IMR-90 (cell line): ENCODE measurements at regions not wholly inside any gene's neighbourhood (a gene's known extent, or its start where the extent isn't known, plus 50 kb on each side); places are given as distances from the start of the nearest gene placed in this dataset.

Experiments
- ATAC-seq: fragments of 200-7000 bp; cut with Tn5 transposase; 2 replicates; pipeline ENCODE4 v1.9.1; 2020; ENCODE audit warnings: low read depth, mild to moderate bottlenecking, moderate library complexity
- BruUV-seq: library from RNA; stranded (reverse); fragments of 400-500 nt; replicated peaks from 2 replicates; lab custom pipeline; 2021; lab: Mats Ljungman, UMichigan
- CTCF ChIA-PET: fragments of 300-600 bp; formaldehyde crosslinking; extraction: SDS; loops from one replicate; lab custom pipeline; 2021; ENCODE audit warnings: antibody characterized with exemption; lab: Yijun Ruan, JAX
- POLR2A ChIA-PET: fragments of 300-600 bp; sonication (Branson Sonifier 250); formaldehyde crosslinking; loops from one replicate; lab custom pipeline; 2022; ENCODE audit warnings: antibody characterized with exemption; ENCODE audit not compliant: unreplicated experiment; lab: Charles Lee
- DNase-seq: peaks from one replicate; pipeline ENCODE4 v3.0.0; 2013
- H2AFZ ChIP-seq: replicated peaks from 2 replicates; pipeline ENCODE3; 2013; ENCODE audit warnings: low read length, mild to moderate bottlenecking; ENCODE audit not compliant: poor library complexity
- H2AK5ac ChIP-seq: 2 replicates; pipeline ENCODE4 v1.6.1; 2013; ENCODE audit warnings: low read depth, low read length, inconsistent platforms
- H2AK9ac ChIP-seq: replicated peaks from 2 replicates; pipeline ENCODE3; 2013; ENCODE audit warnings: mild to moderate bottlenecking, low read depth, low read length, moderate library complexity; ENCODE audit not compliant: poor library complexity
- H2BK120ac ChIP-seq: 2 replicates; pipeline ENCODE4 v1.6.1; 2013; ENCODE audit warnings: low read depth, low read length, inconsistent platforms
- H2BK15ac ChIP-seq: 3 replicates; pipeline ENCODE4 v1.6.1; 2013; ENCODE audit warnings: low read depth, low read length, inconsistent platforms
- H2BK20ac ChIP-seq: 2 replicates; pipeline ENCODE4 v1.6.1; 2013; ENCODE audit warnings: low read depth, mild to moderate bottlenecking, inconsistent platforms, low read length, moderate library complexity
- H2BK5ac ChIP-seq: 2 replicates; pipeline ENCODE4 v1.6.1; 2013; ENCODE audit warnings: mild to moderate bottlenecking, low read depth, low read length, inconsistent platforms; ENCODE audit not compliant: poor library complexity, severe bottlenecking
- H3K14ac ChIP-seq: replicated peaks from 2 replicates; pipeline ENCODE4 v1.6.1; 2013; ENCODE audit warnings: low read depth, low read length, inconsistent platforms
- H3K18ac ChIP-seq: 2 replicates; pipeline ENCODE4 v1.6.1; 2013; ENCODE audit warnings: low read depth, low read length, control low read depth
- H3K23ac ChIP-seq: 2 replicates; pipeline ENCODE4 v1.6.1; 2013; ENCODE audit warnings: low read depth, low read length, inconsistent platforms
- H3K27ac ChIP-seq: 2 replicates; pipeline ENCODE4 v1.5.1; 2013; ENCODE audit warnings: mild to moderate bottlenecking, control low read depth, low read length; ENCODE audit not compliant: insufficient read depth
- H3K27me3 ChIP-seq: 2 replicates; pipeline ENCODE4 v1.6.1; 2013; ENCODE audit warnings: low read length; ENCODE audit not compliant: control insufficient read depth, insufficient read depth
- H3K36me3 ChIP-seq: 2 replicates; pipeline ENCODE4 v1.6.1; 2013; ENCODE audit warnings: low read length, mixed read lengths; ENCODE audit not compliant: control insufficient read depth, insufficient read depth
- H3K4ac ChIP-seq: 2 replicates; pipeline ENCODE4 v1.6.1; 2013; ENCODE audit warnings: low read depth, low read length, inconsistent platforms
- H3K4me1 ChIP-seq: 2 replicates; pipeline ENCODE4 v1.6.1; 2013; ENCODE audit warnings: low read length, mixed read lengths; ENCODE audit not compliant: control insufficient read depth, insufficient read depth
- H3K4me2 ChIP-seq: 2 replicates; pipeline ENCODE4 v1.6.1; 2013; ENCODE audit warnings: low read depth, mild to moderate bottlenecking, control low read depth, low read length, moderate library complexity
- H3K4me3 ChIP-seq: 2 replicates; pipeline ENCODE4 v1.5.1; 2013; ENCODE audit warnings: low read depth, mild to moderate bottlenecking, control low read depth, low read length, moderate library complexity; ENCODE audit not compliant: insufficient read depth
- H3K56ac ChIP-seq: 2 replicates; pipeline ENCODE4 v1.6.1; 2013; ENCODE audit warnings: low read length, inconsistent platforms; ENCODE audit not compliant: insufficient read depth; ENCODE audit errors: extremely low read depth
- H3K79me1 ChIP-seq, 2 experiments: 2 replicates each; pipeline ENCODE4 v1.6.1; 2013; ENCODE audit warnings: low read length in 2 of 2, inconsistent platforms in 1 of 2, low read depth in 1 of 2
- H3K9ac ChIP-seq: 2 replicates; pipeline ENCODE4 v1.6.1; 2013; ENCODE audit warnings: low read depth, low read length, control low read depth
- H3K9me1 ChIP-seq: 2 replicates; pipeline ENCODE4 v1.6.1; 2013; ENCODE audit warnings: low read length, inconsistent platforms; ENCODE audit not compliant: insufficient read depth
- H3K9me3 ChIP-seq: 2 replicates; pipeline ENCODE4 v1.6.1; 2013; ENCODE audit warnings: low read length; ENCODE audit not compliant: control insufficient read depth, insufficient read depth
- H4K20me1 ChIP-seq: 2 replicates; pipeline ENCODE4 v1.6.1; 2013; ENCODE audit warnings: low read length, inconsistent platforms; ENCODE audit not compliant: insufficient read depth
- H4K5ac ChIP-seq: 2 replicates; pipeline ENCODE4 v1.6.1; 2013; ENCODE audit warnings: mild to moderate bottlenecking, low read depth, low read length, control low read depth
- H4K8ac ChIP-seq, 2 experiments: 2 replicates each; pipeline ENCODE4 v1.6.1; 2013; ENCODE audit warnings: low read depth in 2 of 2, low read length in 2 of 2, control low read depth in 1 of 2, inconsistent platforms in 1 of 2
- H4K91ac ChIP-seq: 2 replicates; pipeline ENCODE4 v1.6.1; 2013; ENCODE audit warnings: low read depth, low read length, inconsistent platforms; ENCODE audit not compliant: insufficient read depth
- BHLHE40 ChIP-seq: fragments of 150-350 bp; IDR thresholded peaks from 2 replicates; pipeline ENCODE4 v1.6.1; 2016; ENCODE audit warnings: mild to moderate bottlenecking, low read depth, low read length
- CEBPB ChIP-seq: IDR thresholded peaks from 2 replicates; pipeline ENCODE4 v1.6.1; 2012; ENCODE audit warnings: low read depth, low read length, improper control_type of control experiment
- CHD1 ChIP-seq: IDR thresholded peaks from 2 replicates; pipeline ENCODE4 v1.6.1; 2012; ENCODE audit warnings: low read depth, low read length, improper control_type of control experiment
- CTCF ChIP-seq: conservative IDR thresholded peaks from 2 replicates; pipeline ENCODE4 v1.5.1; 2012; ENCODE audit warnings: mild to moderate bottlenecking, low read depth, low read length, improper control_type of control experiment
- ELK1 ChIP-seq: fragments of 150-350 bp; IDR thresholded peaks from 2 replicates; pipeline ENCODE4 v1.6.1; 2016; ENCODE audit warnings: low read depth, mild to moderate bottlenecking, low read length, moderate library complexity, borderline replicate concordance
- MAFK ChIP-seq: IDR thresholded peaks from 2 replicates; pipeline ENCODE4 v1.6.1; 2012; ENCODE audit warnings: low read depth, low read length, improper control_type of control experiment
- MAZ ChIP-seq: IDR thresholded peaks from 2 replicates; pipeline ENCODE4 v1.6.1; 2012; ENCODE audit warnings: low read depth, mild to moderate bottlenecking, low read length, improper control_type of control experiment, moderate library complexity, borderline replicate concordance
- RCOR1 ChIP-seq: IDR thresholded peaks from 2 replicates; pipeline ENCODE4 v1.6.1; 2012; ENCODE audit warnings: mild to moderate bottlenecking, low read length, improper control_type of control experiment; ENCODE audit not compliant: insufficient replicate concordance
- RFX5 ChIP-seq: IDR thresholded peaks from 2 replicates; pipeline ENCODE4 v1.8.0; 2012; ENCODE audit warnings: low read depth, mild to moderate bottlenecking, low read length, moderate library complexity
- SMC3 ChIP-seq: fragments of 150-350 bp; IDR thresholded peaks from 2 replicates; pipeline ENCODE4 v1.6.1; 2016; ENCODE audit warnings: low read depth, mild to moderate bottlenecking, antibody characterized with exemption, low read length, moderate library complexity
- USF2 ChIP-seq: fragments of 150-350 bp; IDR thresholded peaks from 2 replicates; pipeline ENCODE4 v1.6.1; 2017; ENCODE audit warnings: mild to moderate bottlenecking, antibody characterized with exemption, low read length, low read depth
- WGBS, 2 experiments: methylation state at CpG; one replicate each; pipeline versions ENCODE4 v1.1.5 to v1.1.7; 2013; ENCODE audit warnings: missing lambda C conversion rate in 2 of 2; ENCODE audit not compliant: insufficient read length in 1 of 2; ENCODE audit errors: extremely low coverage in 2 of 2; 5-methylcytosine and 5-hydroxymethylcytosine counted together
- dilution Hi-C: fragments of 300-500 bp; cut with HindIII; formaldehyde crosslinking; loops from one replicate; pipeline ENCODE4 v1.14.3; 2018; ENCODE audit warnings: low sequenced_read_pairs; ENCODE audit not compliant: unreplicated experiment
- in situ Hi-C: fragments of 300-500 bp; cut with MboI; formaldehyde crosslinking; loops from 3 replicates; pipeline ENCODE4 v1.14.3; 2019; ENCODE audit warnings: low sequenced_read_pairs, inconsistent platforms, mixed read lengths
- intact Hi-C: fragments of 100-400 bp; cut with micrococcal nuclease; formaldehyde crosslinking; loops from 2 replicates; pipeline ENCODE4 v1.10.0; 2022

- Histone ChIP-seq H3K9ac (no peak overlapping the region), H3K9me3 (no peaks in the 10 kb centered on the region), H2AFZ (no peak overlapping the region), H3K4me2 (no peak overlapping the region), H4K91ac (no peak overlapping the region; the same call in 1 of the 2 replicates), H3K27me3 (no peaks in the 10 kb centered on the region), H4K20me1 (no peaks in the 10 kb centered on the region), H3K4ac (peak overlapping the region; percentile 64; the same call in 1 of the 2 replicates), H3K14ac (peak overlapping the region; percentile 37; the same call in 1 of the 2 replicates), H2BK15ac (peak overlapping the region; percentile 70; the same call in 1 of the 3 replicates), H3K18ac (peak overlapping the region; percentile 74; the same call in 1 of the 2 replicates), H2BK120ac (peak overlapping the region; percentile 89), H3K23ac (no peak overlapping the region; the same call in 1 of the 2 replicates), H4K8ac (peak overlapping the region in 1 of 2 experiments; percentile 31; a peak in 1 of 4 replicates), H3K9me1 (peaks cover 3% of the 10 kb centered on the region; the same call in 1 of the 2 replicates), H2AK5ac (no peak overlapping the region), H2AK9ac (no peak overlapping the region), H3K4me1 (peaks cover 24% of the 10 kb centered on the region), H3K56ac (no peak overlapping the region), H4K5ac (peak overlapping the region; percentile 64; the same call in 1 of the 2 replicates), H2BK20ac (peak overlapping the region; percentile 83), H3K36me3 (no peaks in the 10 kb centered on the region; the same call in 1 of the 2 replicates), H3K79me1 (no peaks in the 10 kb centered on the region; a peak in 1 of 4 replicates), H2BK5ac (peak overlapping the region; percentile 49), H3K4me3 (no peak overlapping the region), H3K27ac (no peak overlapping the region)
- in situ Hi-C loops, result no loop called here
- no peak for TF ChIP-seq MAZ
- TF ChIP-seq MAFK, result no peak
- TF ChIP-seq USF2, result no peak
- no peak for TF ChIP-seq RFX5
- no peak for TF ChIP-seq RCOR1
- TF ChIP-seq CEBPB, result no peak
- TF ChIP-seq BHLHE40, result no peak
- no peak for TF ChIP-seq CHD1
- no peak for TF ChIP-seq SMC3
- no peak for TF ChIP-seq ELK1
- TF ChIP-seq CTCF, result no peak
- no CpG with 5 or more reads among the region's 3 CpGs for WGBS, 2 experiments
- dilution Hi-C loops, result no loop called here
- ChIA-PET POLR2A (no interaction called here), CTCF (interaction anchor here (1.1 kb wide), 1 partner anchor 11 kb away, joined by 4 read pairs; no protein-coding TSS in a partner anchor)
- no peak for ATAC-seq
- intact Hi-C loops, result no loop called here
- DNase-seq, result peak; percentile 23
- no TSS peak for BruUV-seq
Observed at GRCh38 chr6:113364766-113365165, 492.4 kb upstream of the MARCKS start.
